ENCODE measurements at regions not wholly inside any gene's neighbourhood (a gene's known extent, or its start where the extent isn't known, plus 50 kb on each side); places are given as distances from the start of the nearest gene placed in this dataset.

DNA sequence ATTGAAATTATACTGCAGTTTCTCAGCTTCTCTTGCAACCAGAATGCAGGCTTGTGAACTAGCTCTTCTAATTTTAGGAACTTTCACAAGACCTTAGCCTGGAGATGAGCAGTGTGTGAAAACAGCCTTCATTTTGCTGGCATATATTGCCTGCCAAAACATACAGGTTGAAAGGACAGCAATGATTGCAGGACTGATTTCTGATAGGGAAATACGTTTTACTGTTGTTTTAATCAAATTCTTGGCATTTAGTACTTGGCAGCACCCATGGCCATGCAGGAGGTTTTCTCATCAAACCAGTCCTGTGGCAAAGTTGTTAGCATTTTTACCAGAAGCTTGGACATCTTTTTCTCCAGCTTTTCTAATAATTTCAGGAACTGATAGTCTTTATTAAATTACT is 91.9 kb upstream of the MUCL1 start:
- Histone ChIP-seq H3K4me3 (ENCODE audit: low read length) (no peak overlapping the region), H3K27ac (ENCODE audit: low read depth, low read length) (no peak overlapping the region), H3K36me3 (ENCODE audit: insufficient read depth, low read length) (no peaks in the 10 kb centered on the region), H3K9me3 (ENCODE audit: low read length) (no peaks in the 10 kb centered on the region), H3K4me1 (ENCODE audit: insufficient read depth, low read length) (peaks cover 5% of the 10 kb centered on the region), H3K27me3 (ENCODE audit: insufficient read depth, low read length, poor library complexity, severe bottlenecking) (no peaks in the 10 kb centered on the region)
- no peak overlapping the region for H3K27ac Mint-ChIP-seq
- POLR2A ChIA-PET = no interaction called here
- peaks cover 6 to 10% (median 8%) of the 10 kb centered on the region in 3 donors for H3K4me1 Mint-ChIP-seq
- DNase-seq = no peak
- peaks cover 6 to 19% (median 14%) of the 10 kb centered on the region in 5 donors for H3K9me3 Mint-ChIP-seq
- peaks cover 8 to 14% of the 10 kb centered on the region in 2 donors for H3K27me3 Mint-ChIP-seq
- H3K36me3 Mint-ChIP-seq = peaks cover 0 to 13% (median 2%) of the 10 kb centered on the region in 3 donors
- H3K4me3 Mint-ChIP-seq = no peak overlapping the region
- CTCF ChIA-PET = no interaction called here

DNA sequence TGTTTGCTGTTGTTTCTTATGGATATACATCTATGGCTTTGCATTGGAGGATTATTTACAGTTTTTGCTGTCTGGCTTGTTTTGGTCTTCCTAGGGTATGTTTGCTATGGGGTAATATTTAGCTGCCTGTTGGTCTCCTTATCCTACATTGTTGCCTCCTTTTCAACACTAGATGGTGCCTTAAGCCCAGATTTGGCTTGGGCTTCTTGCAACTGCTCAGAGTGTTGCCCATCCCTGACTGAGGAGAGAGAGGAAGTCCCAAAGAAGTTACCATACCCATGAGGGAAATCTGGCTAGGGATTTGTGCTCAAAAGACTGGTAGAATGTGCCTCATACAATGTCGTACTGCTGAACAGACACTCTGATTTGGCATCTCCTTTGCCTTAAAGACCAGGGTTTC is 94.6 kb upstream of the MUCL1 start:
- H3K9me3 ChIP-seq (ENCODE audit: low read length) = no peaks in the 10 kb centered on the region
- peaks cover 0 to 2% (median 0%) of the 10 kb centered on the region in 3 donors for H3K4me1 Mint-ChIP-seq
- no peaks in the 10 kb centered on the region for H3K4me1 ChIP-seq (ENCODE audit: insufficient read depth, low read length)
- ChIA-PET CTCF (interaction anchor here (1.2 to 1.3 kb wide), 2 partner anchors 175 to 312 kb away, joined by 3 to 6 read pairs; no protein-coding TSS in a partner anchor), POLR2A (no interaction called here)
- H3K27me3 ChIP-seq (ENCODE audit: insufficient read depth, low read length, poor library complexity, severe bottlenecking) = no peaks in the 10 kb centered on the region
- H3K36me3 Mint-ChIP-seq = peaks cover 0 to 13% (median 2%) of the 10 kb centered on the region in 3 donors
- H3K36me3 ChIP-seq (ENCODE audit: insufficient read depth, low read length) = no peaks in the 10 kb centered on the region
- peaks cover 6 to 14% of the 10 kb centered on the region in 2 donors for H3K27me3 Mint-ChIP-seq
- no peak overlapping the region for H3K4me3 Mint-ChIP-seq
- H3K27ac Mint-ChIP-seq = no peak overlapping the region
- no peak overlapping the region for H3K27ac ChIP-seq (ENCODE audit: low read depth, low read length)
- H3K9me3 Mint-ChIP-seq = peaks cover 6 to 16% (median 14%) of the 10 kb centered on the region in 5 donors
- no peak for DNase-seq
- H3K4me3 ChIP-seq (ENCODE audit: low read length) = no peak overlapping the region

DNA sequence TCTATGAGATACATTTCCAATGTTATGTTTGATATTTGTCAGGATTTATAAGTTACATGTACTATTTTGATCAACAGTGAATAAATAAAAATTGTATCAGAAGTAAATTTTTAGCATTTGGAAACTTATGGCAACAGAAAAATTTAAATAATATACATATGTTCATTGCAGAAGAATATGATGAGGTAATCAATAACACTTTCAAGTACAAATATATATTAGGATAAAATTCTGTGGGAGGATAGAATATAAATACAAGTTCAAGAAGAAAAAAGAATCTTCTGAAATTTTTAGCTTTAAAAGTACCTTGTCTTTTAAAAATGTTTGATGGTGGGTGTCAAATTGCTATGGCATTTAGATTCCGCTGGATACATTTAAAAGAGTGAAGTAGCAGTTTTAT is 102.8 kb upstream of the MUCL1 start:
- ChIA-PET POLR2A (no interaction called here), CTCF (interaction anchor here (3.2 to 4.2 kb wide), 3 partner anchors 205 to 321 kb away, joined by 17 to 56 read pairs (median 17); no protein-coding TSS in a partner anchor)
- H3K4me3 ChIP-seq (ENCODE audit: low read length) = no peak overlapping the region
- Mint-ChIP-seq H3K4me1 (peaks cover 13 to 22% (median 20%) of the 10 kb centered on the region in 3 donors), H3K9me3 (no peaks in the 10 kb centered on the region), H3K27ac (no peak overlapping the region), H3K4me3 (no peak overlapping the region), H3K36me3 (no peaks in the 10 kb centered on the region), H3K27me3 (peaks cover 0 to 6% of the 10 kb centered on the region in 2 donors)
- H3K4me1 ChIP-seq (ENCODE audit: insufficient read depth, low read length) = peaks cover 14% of the 10 kb centered on the region
- no peak for DNase-seq
- no peaks in the 10 kb centered on the region for H3K27me3 ChIP-seq (ENCODE audit: insufficient read depth, low read length, poor library complexity, severe bottlenecking)
- no peak overlapping the region for H3K27ac ChIP-seq (ENCODE audit: low read depth, low read length)
- H3K9me3 ChIP-seq (ENCODE audit: low read length) = no peaks in the 10 kb centered on the region
- H3K36me3 ChIP-seq (ENCODE audit: insufficient read depth, low read length) = no peaks in the 10 kb centered on the region

DNA sequence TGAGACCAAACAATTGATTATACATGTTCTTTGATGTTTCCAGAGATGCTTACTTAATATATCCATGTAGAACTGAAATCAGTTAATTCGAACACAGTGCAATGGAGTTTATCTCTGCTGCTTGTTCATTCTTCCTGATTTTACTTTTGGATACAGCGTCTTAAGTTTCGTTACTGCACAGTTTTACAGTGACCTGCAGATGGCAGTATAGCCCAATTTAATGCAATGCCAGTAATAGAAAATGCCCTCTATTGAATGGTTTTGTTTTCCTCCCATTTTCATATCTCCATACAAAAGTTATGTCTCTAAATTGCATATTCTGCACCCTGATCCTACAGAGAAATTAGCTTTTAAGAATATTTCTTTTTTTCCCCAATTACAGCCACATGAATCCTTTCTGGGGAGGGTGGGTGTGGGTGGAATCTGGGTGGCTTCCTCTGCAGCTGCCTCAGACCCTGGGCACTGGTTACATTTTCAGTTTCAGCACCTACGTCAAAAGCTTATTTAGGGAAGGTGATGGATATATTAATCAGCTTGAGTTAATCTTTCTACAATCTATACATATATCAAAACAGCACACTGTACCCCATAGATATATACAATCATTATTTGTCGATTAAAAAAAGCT is 101.1 kb upstream of the DCD start:
- ChIA-PET CTCF (interaction anchor here (0.7 to 4.2 kb wide), 28 partner anchors 8 to 331 kb away, joined by 3 to 56 read pairs (median 5); partner anchors contain the start of gene MUCL1), POLR2A (interaction anchor here (0.7 to 1.3 kb wide), 2 partner anchors 66 to 323 kb away, joined by 4 to 8 read pairs; no protein-coding TSS in a partner anchor)
- no peaks in the 10 kb centered on the region for H3K9me3 ChIP-seq (ENCODE audit: low read length)
- DNase-seq = peak in 4 of 5 donors; percentile 20 to 57 (median 42)
- H3K4me3 ChIP-seq (ENCODE audit: low read length) = no peak overlapping the region
- Mint-ChIP-seq H3K27ac (peak overlapping the region in 3 of 8 donors; percentile 6 to 64 (median 22)), H3K9me3 (peaks cover 0 to 4% (median 0%) of the 10 kb centered on the region in 5 donors), H3K4me1 (peaks cover 15 to 24% (median 23%) of the 10 kb centered on the region in 3 donors), H3K27me3 (peaks cover 0 to 6% of the 10 kb centered on the region in 2 donors), H3K4me3 (peak overlapping the region in 6 of 7 donors; percentile 10 to 73 (median 60)), H3K36me3 (no peaks in the 10 kb centered on the region)
- H3K27me3 ChIP-seq (ENCODE audit: insufficient read depth, low read length, poor library complexity, severe bottlenecking) = no peaks in the 10 kb centered on the region
- no peak overlapping the region for H3K27ac ChIP-seq (ENCODE audit: low read depth, low read length)
- H3K36me3 ChIP-seq (ENCODE audit: insufficient read depth, low read length) = no peaks in the 10 kb centered on the region
- H3K4me1 ChIP-seq (ENCODE audit: insufficient read depth, low read length) = peaks cover 16% of the 10 kb centered on the region

DNA sequence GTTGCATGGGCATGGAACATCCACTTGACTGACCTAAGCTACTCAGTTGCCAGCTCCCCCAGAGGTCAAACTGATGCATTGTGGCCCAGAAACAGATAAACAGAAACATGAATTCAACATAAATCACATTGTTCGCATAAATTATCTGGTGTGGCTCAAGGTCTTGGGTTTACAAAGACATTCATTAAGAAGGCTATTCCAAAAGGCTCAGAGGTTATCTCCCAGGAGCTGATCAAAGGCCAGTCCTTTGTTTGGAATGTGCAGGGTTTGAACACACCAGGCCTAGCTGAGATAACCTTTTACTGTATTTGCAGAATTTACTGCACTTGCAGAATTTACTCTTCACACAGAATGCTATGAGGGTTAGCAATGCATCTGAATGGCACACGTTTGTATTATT is 96.4 kb upstream of the DCD start:
- Mint-ChIP-seq H3K27ac (peak overlapping the region in 1 of 8 donors; percentile 36), H3K27me3 (peaks cover 0 to 6% of the 10 kb centered on the region in 2 donors), H3K9me3 (peaks cover 0 to 11% (median 2%) of the 10 kb centered on the region in 5 donors), H3K4me3 (no peak overlapping the region), H3K4me1 (peaks cover 44 to 58% (median 58%) of the 10 kb centered on the region in 3 donors), H3K36me3 (peaks cover 0 to 18% (median 9%) of the 10 kb centered on the region in 3 donors)
- Histone ChIP-seq H3K27ac (ENCODE audit: low read depth, low read length) (no peak overlapping the region), H3K4me3 (ENCODE audit: low read length) (no peak overlapping the region), H3K9me3 (ENCODE audit: low read length) (no peaks in the 10 kb centered on the region), H3K4me1 (ENCODE audit: insufficient read depth, low read length) (peaks cover 51% of the 10 kb centered on the region), H3K27me3 (ENCODE audit: insufficient read depth, low read length, poor library complexity, severe bottlenecking) (no peaks in the 10 kb centered on the region), H3K36me3 (ENCODE audit: insufficient read depth, low read length) (no peaks in the 10 kb centered on the region)
- ChIA-PET CTCF (interaction anchor here (1.1 to 2.0 kb wide), 4 partner anchors 9 to 328 kb away, joined by 3 to 7 read pairs (median 4); no protein-coding TSS in a partner anchor), POLR2A (no interaction called here)
- DNase-seq = no peak

DNA sequence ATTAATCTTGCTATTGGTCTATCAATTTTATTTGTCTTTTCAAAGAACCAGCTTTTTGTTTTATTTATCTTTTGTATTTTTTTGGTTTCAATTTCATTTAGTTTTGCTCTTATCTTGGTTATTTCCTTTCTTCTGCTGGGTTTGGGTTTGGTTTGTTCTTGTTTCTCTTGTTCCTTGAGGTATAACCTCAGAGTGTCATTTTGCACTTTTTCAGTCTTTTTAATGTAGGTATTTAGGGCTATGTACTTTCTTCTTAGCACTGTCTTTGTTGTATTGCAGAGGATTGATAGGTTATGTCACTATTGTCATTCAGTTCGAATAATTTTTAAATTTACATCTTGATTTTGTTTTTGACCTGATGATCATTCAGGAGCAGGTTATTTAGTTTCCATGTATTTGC is 92.7 kb upstream of the DCD start:
- Mint-ChIP-seq H3K27me3 (no peaks in the 10 kb centered on the region), H3K36me3 (peaks cover 2 to 48% (median 28%) of the 10 kb centered on the region in 3 donors), H3K4me3 (peak overlapping the region; percentile 0 to 67 (median 59)), H3K27ac (peak overlapping the region; percentile 22 to 98 (median 78)), H3K9me3 (peaks cover 6 to 39% (median 18%) of the 10 kb centered on the region in 5 donors), H3K4me1 (peaks cover 60 to 85% (median 82%) of the 10 kb centered on the region in 3 donors)
- Histone ChIP-seq H3K9me3 (ENCODE audit: low read length) (no peaks in the 10 kb centered on the region), H3K36me3 (ENCODE audit: insufficient read depth, low read length) (no peaks in the 10 kb centered on the region), H3K4me3 (ENCODE audit: low read length) (no peak overlapping the region), H3K4me1 (ENCODE audit: insufficient read depth, low read length) (peaks cover 59% of the 10 kb centered on the region), H3K27me3 (ENCODE audit: insufficient read depth, low read length, poor library complexity, severe bottlenecking) (no peaks in the 10 kb centered on the region), H3K27ac (ENCODE audit: low read depth, low read length) (no peak overlapping the region)
- CTCF ChIA-PET = interaction anchor here (1.0 to 1.8 kb wide), 3 partner anchors 9 to 331 kb away, joined by 3 to 7 read pairs (median 3); no protein-coding TSS in a partner anchor
- DNase-seq = peak in 2 of 5 donors; percentile 34 to 57
- POLR2A ChIA-PET = no interaction called here

DNA sequence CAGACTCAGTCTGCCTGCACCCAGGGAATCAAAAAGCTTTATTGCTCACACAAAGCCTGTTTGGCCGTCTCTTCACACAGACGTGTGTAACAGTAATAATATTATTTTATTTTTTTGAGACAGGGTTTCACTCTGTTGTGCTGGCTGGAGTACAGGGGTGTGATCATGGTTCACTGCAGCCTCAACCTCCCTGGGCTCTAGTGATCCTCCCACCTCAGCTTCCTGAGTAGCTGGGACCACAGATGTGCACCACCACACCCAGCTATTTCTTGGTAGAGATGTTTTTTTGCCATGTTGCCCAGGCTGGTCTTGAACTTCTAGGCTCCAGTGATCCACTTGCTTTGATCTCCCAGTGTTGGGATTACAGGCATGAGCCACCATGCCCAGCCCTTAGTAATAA is 88.4 kb upstream of the DCD start:
- Mint-ChIP-seq H3K27ac (peak overlapping the region; percentile 10 to 90 (median 85)), H3K4me3 (peak overlapping the region in 6 of 7 donors; percentile 45 to 67 (median 55)), H3K36me3 (peaks cover 9 to 57% (median 26%) of the 10 kb centered on the region in 3 donors), H3K27me3 (no peaks in the 10 kb centered on the region), H3K9me3 (peaks cover 6 to 39% (median 21%) of the 10 kb centered on the region in 5 donors), H3K4me1 (peaks cover 43 to 69% (median 64%) of the 10 kb centered on the region in 3 donors)
- POLR2A ChIA-PET = interaction anchor here (0.6 kb wide), 1 partner anchor 1820 kb away, joined by 4 read pairs; no protein-coding TSS in a partner anchor
- Histone ChIP-seq H3K4me1 (ENCODE audit: insufficient read depth, low read length) (peaks cover 38% of the 10 kb centered on the region), H3K4me3 (ENCODE audit: low read length) (no peak overlapping the region), H3K36me3 (ENCODE audit: insufficient read depth, low read length) (no peaks in the 10 kb centered on the region), H3K9me3 (ENCODE audit: low read length) (no peaks in the 10 kb centered on the region), H3K27ac (ENCODE audit: low read depth, low read length) (no peak overlapping the region), H3K27me3 (ENCODE audit: insufficient read depth, low read length, poor library complexity, severe bottlenecking) (no peaks in the 10 kb centered on the region)
- DNase-seq = no peak
- CTCF ChIA-PET = interaction anchor here (1.6 kb wide), 2 partner anchors 8 to 336 kb away, joined by 5 read pairs; no protein-coding TSS in a partner anchor
